ENCODE measurements at regions not wholly inside any gene's neighbourhood (a gene's known extent, or its start where the extent isn't known, plus 50 kb on each side); places are given as distances from the start of the nearest gene placed in this dataset.

DNA sequence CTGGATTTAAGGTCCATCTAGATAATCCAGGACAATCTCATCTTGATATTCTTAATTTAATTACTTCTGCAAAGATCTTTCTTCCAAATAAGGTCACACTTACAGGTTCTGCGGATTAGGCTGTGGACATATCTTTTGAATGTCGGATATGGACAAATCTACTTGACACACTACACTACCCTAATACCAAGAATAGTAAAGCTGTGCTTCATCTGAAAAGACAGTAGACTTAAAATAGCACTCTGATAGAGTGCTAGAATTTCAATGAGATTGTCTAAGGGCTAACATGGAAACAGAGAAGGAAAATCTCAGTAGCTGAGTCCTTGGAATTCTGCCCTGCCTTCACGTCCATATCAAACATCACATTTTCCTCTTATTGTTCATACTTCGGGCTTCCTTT is 1238.0 kb downstream of the EPHA7 start:
- Mint-ChIP-seq H3K9me3 (no peaks in the 10 kb centered on the region), H3K27me3 (ENCODE audit: low read depth) (no peaks in the 10 kb centered on the region), H3K4me1 (no peaks in the 10 kb centered on the region; a peak in 1 of 4 replicates), H3K27ac (no peak overlapping the region), H3K4me3 (no peak overlapping the region), H3K36me3 (ENCODE audit: insufficient read depth in 1 of 3, low read depth in 3 of 3) (no peaks in the 10 kb centered on the region)
- Histone ChIP-seq H3K23ac (ENCODE audit: insufficient read length, low read depth, low read length) (no peak overlapping the region), H3K9me3 (ENCODE audit: control insufficient read depth, low read depth, low read length) (no peaks in the 10 kb centered on the region), H2AK5ac (ENCODE audit: insufficient read length, low read length) (no peak overlapping the region), H3T11ph (ENCODE audit: low read length) (no peak overlapping the region), H2BK120ac (ENCODE audit: low read depth, low read length, poor library complexity, severe bottlenecking) (no peak overlapping the region), H3K56ac (ENCODE audit: insufficient read length, low read depth, low read length) (no peak overlapping the region), H2AFZ (ENCODE audit: low read length) (no peak overlapping the region), H3K14ac (ENCODE audit: insufficient read depth, low read length) (no peak overlapping the region), H2BK15ac (ENCODE audit: low read depth, low read length) (no peak overlapping the region), H4K8ac (replicated peaks; ENCODE audit: insufficient read length, low read depth, low read length) (no peak overlapping the region), H2BK20ac (ENCODE audit: low read depth, low read length, poor library complexity, severe bottlenecking) (no peak overlapping the region), H4K91ac (ENCODE audit: insufficient read length, low read depth, low read length) (no peak overlapping the region), H3K79me2 (ENCODE audit: insufficient read depth, low read length) (no peaks in the 10 kb centered on the region), H3K9ac (ENCODE audit: extremely low read depth, insufficient read length, low read length) (no peak overlapping the region), H3K18ac (ENCODE audit: insufficient read length, low read depth, low read length) (no peak overlapping the region), H3K79me1 (ENCODE audit: insufficient read depth, low read depth, low read length, poor library complexity, severe bottlenecking) (no peaks in the 10 kb centered on the region), H2BK5ac (ENCODE audit: insufficient read length, low read length) (no peak overlapping the region), H3K4me1 (ENCODE audit: insufficient read depth, low read length) (peaks cover 2% of the 10 kb centered on the region; the same call in 1 of the 2 replicates), H3K23me2 (ENCODE audit: insufficient read length, low read depth, low read length, poor library complexity, severe bottlenecking) (no peaks in the 10 kb centered on the region), H3K4me2 (ENCODE audit: insufficient read depth, insufficient read length, low read length) (no peak overlapping the region), H3K4ac (ENCODE audit: low read depth, low read length) (no peak overlapping the region), H3K27ac (ENCODE audit: insufficient read length, low read depth, low read length) (no peak overlapping the region), H4K20me1 (ENCODE audit: control insufficient read depth, insufficient read depth, insufficient read length) (no peaks in the 10 kb centered on the region), H4K5ac (ENCODE audit: insufficient read length, low read depth, low read length) (no peak overlapping the region), H2BK12ac (ENCODE audit: insufficient read length, low read depth, low read length) (no peak overlapping the region), H3K27me3 (ENCODE audit: insufficient read depth, low read length) (no peaks in the 10 kb centered on the region)
- DNase-seq = no peak
- TF ChIP-seq, protein P1, sequence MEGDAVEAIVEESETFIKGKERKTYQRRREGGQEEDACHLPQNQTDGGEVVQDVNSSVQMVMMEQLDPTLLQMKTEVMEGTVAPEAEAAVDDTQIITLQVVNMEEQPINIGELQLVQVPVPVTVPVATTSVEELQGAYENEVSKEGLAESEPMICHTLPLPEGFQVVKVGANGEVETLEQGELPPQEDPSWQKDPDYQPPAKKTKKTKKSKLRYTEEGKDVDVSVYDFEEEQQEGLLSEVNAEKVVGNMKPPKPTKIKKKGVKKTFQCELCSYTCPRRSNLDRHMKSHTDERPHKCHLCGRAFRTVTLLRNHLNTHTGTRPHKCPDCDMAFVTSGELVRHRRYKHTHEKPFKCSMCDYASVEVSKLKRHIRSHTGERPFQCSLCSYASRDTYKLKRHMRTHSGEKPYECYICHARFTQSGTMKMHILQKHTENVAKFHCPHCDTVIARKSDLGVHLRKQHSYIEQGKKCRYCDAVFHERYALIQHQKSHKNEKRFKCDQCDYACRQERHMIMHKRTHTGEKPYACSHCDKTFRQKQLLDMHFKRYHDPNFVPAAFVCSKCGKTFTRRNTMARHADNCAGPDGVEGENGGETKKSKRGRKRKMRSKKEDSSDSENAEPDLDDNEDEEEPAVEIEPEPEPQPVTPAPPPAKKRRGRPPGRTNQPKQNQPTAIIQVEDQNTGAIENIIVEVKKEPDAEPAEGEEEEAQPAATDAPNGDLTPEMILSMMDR (conservative IDR thresholded peaks at IDR 0.05) = no peak
- WGBS (ENCODE audit: extremely low coverage, insufficient read length, low lambda C conversion rate) = no CpG with 5 or more reads among the region's 4 CpGs

All from H9 (cell line).